ENCODE measurements at regions not wholly inside any gene's neighbourhood (a gene's known extent, or its start where the extent isn't known, plus 50 kb on each side); places are given as distances from the start of the nearest gene placed in this dataset.

DNA sequence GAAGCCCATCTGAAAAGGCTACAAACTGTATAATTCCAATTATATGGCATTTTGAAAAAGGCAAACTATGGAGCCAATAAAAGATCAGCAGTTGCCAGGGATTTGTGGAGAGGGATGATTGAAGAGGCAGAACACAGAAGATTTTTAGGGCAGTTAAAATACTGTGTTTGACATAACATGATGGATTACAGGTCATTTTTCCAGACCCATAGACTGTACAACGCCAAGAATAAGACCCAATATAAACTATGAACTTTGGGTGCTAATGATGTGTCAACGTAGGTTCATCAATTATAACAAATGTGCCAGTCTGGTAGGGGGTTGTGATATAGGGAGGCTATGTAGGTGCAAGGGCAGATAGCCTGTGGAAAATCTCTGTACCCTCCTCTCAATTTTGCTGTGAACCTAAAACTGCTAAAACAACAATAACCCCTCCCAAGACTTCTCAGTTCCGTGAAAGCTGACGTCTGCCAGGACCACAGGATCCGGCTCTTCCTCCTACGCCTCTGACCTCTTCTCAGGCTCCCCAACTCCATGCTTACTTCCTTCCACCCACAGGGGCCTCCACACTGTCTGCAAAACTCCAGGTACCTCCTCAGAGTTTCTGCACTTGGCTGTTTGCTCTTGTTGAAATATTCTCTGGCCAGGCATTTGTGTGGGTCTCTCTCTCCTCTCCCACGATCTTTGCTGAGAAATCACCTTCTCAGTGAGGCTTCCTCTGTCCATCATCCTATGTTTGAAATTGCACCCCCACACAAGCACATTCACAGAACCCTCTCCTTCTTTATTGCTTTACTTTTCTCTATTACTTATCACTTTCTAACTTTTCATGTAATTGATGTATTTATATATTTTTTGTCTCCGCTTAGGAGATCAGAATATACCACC, 131.4 kb downstream of the BBS10 start:
- DNase-seq: no peak

DNA sequence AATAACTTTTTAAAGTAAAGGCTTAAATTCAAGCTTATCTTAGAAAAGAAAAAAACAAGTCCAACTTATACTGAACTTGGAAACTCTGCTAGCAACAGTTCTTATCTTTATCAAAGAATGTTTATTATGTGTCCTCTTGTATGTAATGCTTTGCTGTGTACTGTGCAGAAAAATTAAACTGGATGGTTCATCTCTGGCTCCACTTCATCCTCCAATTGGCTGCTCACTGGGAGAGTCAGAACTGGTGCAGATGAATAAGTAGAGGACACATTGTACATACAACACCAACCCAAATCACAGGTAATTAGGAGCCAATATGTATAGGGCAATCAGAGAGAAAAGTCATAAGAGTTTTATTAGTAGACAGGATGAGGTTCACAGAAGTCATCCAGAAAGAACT, 123.6 kb upstream of the NAP1L1 start:
- no peak for DNase-seq

DNA sequence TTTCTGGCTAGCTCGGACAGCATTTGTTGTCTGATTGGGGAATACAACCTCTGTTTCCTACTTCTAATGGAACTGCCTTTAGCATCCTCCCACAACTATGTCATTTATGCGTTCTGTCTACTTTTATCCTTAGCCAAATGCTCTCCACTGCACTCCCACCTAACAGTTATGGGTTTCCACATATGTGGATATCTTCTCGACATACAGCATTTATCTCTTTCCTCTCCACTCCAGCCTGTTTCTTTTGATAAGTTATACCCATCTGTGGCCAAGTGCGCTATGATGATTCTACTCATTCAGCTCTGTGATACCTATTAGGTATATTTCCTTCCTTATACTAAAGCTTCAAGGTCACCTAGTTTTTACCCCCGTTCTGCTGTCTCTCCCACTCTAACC, 122.2 kb upstream of the NAP1L1 start:
- no peak for DNase-seq

DNA sequence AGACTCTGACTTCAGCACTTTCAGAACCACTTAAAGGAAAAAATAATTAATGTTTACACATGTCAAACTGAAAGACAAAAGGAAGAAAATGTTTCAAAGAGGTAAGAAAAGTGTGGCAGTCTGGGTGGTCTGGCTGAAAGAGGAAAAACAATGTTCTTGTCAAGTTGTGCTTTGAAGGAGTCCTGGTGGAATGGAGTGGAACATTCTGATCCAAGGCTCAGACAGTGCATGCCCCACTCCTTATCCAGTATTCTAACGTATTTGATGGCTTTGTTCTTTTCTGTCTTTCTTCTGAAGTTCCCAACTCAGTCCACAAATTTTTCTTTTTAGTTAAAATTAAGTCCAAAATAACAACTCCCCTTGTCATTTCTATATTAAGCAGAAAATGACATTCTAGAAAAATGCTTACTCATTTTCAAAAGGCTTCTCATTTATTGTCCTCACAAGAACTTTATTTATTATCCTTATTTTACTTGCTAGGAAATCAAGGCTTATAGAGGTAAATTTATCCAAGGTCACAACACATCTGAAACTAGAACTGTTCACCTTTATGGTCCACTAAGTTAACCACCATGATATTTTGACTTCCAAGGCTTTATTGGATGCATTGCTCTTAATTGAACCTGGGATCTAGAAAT, 121.7 kb upstream of the NAP1L1 start:
- no peak for DNase-seq

GRCh38 chr12:76202621-76203020, 118.1 kb upstream of the NAP1L1 start:
- no peak for DNase-seq

GRCh38 chr12:76201758-76202157, 117.3 kb upstream of the NAP1L1 start:
- no peak for DNase-seq

DNA sequence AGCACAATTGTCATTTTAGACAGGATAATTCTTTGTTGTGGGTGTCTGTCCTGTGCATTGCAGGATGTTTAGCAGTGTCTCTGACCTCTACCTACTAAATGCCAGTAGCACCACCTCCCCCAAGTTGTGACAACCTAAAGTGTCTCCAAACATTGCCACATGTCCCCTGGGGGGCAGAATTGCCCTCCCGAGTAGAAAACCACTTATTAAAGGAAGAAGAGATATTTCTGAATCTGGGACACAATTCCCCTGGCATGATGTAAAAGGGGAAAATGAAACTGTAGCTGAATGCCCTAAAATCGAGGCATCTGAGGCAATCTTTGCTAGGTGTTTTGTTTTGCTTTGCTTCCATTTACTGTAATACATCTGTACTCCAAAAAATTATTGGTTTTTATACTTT, 116.8 kb upstream of the NAP1L1 start:
- no peak for DNase-seq

DNA sequence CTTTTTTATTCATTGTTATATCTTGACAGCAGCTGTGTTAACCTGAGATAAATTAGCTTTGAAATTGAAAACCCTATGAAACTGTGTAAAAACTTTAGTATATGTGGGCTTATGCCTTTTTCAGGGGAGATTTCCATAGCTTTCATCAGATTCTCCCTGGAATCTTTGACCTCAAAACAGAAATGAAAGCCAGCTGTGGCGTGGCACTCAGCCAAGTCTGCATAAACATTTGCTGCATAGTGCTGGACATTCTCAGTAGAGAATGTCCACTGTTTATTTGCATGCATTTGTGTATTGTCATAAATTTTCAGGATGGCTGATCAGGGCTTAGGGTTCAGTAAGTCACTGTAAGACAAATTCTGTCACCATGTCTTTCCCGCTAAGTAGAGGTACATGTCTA, 115.3 kb upstream of the NAP1L1 start:
- DNase-seq: no peak

- DNase-seq: no peak
Observed at GRCh38 chr12:76198839-76199238, 114.4 kb upstream of the NAP1L1 start.

GRCh38 chr12:76197283-76197682, 112.8 kb upstream of the NAP1L1 start:
- no peak for DNase-seq

DNA sequence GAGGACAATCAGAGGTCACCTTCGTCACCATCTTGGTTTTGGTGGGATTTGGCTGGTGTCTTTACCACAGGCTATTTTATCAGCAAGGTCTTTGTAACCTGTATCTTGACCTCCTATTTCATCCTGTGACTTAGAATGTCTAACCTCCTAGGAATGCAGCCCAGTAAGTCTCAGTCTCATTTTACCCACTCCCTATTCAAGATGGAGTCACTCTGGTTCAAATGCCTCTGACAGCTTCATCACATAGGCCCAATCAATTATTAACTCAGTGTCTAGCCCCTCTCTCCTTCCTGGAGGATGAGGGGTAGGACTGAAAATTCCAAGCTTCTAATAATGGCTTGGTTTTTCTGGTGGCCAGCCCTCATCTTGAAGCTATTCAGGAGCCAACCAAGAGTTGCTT, 111.4 kb upstream of the NAP1L1 start:
- DNase-seq: no peak

- no peak for DNase-seq
Observed at GRCh38 chr12:76194724-76195123, 110.2 kb upstream of the NAP1L1 start.

- no peak for DNase-seq
Observed at GRCh38 chr12:76193961-76194360, 109.5 kb upstream of the NAP1L1 start.

DNA sequence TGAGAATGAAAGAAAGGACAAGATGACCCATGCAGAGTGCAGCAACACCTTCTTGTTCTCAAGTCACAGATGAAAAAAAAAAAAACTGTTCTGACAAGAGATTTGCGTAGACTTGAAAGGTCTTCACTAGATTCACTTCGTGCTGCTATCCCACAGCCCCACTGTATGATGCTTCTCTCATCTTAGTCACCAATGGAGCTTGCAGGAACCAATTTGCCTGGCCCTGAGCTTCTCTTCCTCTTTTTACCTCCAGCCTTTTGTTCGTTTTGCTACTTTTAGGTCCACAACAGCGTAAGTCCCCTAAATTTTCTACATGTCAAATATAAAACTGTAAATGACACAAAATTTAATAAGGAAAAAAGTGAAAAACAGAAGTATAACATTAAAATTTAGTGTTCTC, 107.9 kb upstream of the NAP1L1 start:
- DNase-seq: no peak

- DNase-seq: no peak
Observed at GRCh38 chr12:76190299-76190698, 105.8 kb upstream of the NAP1L1 start.

DNA sequence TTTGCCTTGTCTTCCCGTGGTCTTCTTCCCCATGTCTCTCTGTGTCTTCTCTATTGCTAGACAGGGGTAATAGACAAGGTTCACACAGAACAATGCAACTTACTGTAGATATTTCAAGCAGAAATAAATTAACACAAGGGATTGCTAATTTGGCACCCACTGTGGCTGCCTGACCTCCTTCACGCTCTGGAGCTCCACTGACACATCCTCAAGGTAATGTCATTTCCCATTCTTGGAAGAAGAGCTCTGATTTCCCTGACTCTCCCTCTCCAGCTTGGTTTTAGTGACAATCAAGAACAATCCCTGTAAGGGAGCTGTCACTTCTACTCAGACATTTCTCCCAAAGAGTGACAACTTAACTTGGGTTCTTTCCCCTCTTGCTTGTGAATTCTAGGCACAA, 105.4 kb upstream of the NAP1L1 start:
- DNase-seq: no peak

GRCh38 chr12:76187177-76187576, 102.7 kb upstream of the NAP1L1 start:
- no peak for DNase-seq

- DNase-seq: no peak
Observed at GRCh38 chr12:76186131-76186906, 101.8 kb upstream of the NAP1L1 start.

- no peak for DNase-seq
Observed at GRCh38 chr12:76183459-76184186, 99.1 kb upstream of the NAP1L1 start.

GRCh38 chr12:76180401-76181277, 96.2 kb upstream of the NAP1L1 start:
- DNase-seq: no peak

- no peak for DNase-seq
Observed at GRCh38 chr12:76178452-76178851, 94.0 kb upstream of the NAP1L1 start.

GRCh38 chr12:76177821-76178220, 93.3 kb upstream of the NAP1L1 start:
- DNase-seq: no peak
